NB4 (cell line): ENCODE measurements at regions not wholly inside any gene's neighbourhood (a gene's known extent, or its start where the extent isn't known, plus 50 kb on each side); places are given as distances from the start of the nearest gene placed in this dataset.

Experiments
- MYC ChIP-seq: IDR thresholded peaks from 2 replicates; pipeline ENCODE4 v1.6.1; 2011; ENCODE audit warnings: low read depth, low read length
- POLR2A ChIP-seq: IDR thresholded peaks from 2 replicates; pipeline ENCODE4 v1.6.1; 2011; ENCODE audit warnings: mild to moderate bottlenecking; ENCODE audit not compliant: insufficient read length; ENCODE audit errors: extremely low read depth
- TF ChIP-seq, protein P1 (sequence below): IDR thresholded peaks from one replicate; pipeline ENCODE4 v1.5.1; 2012; ENCODE audit warnings: low read depth, low read length
- TF ChIP-seq, protein P2 (sequence below): IDR thresholded peaks from 2 replicates; pipeline ENCODE4 v1.6.1; 2011; ENCODE audit warnings: low read depth, low read length

DNA sequence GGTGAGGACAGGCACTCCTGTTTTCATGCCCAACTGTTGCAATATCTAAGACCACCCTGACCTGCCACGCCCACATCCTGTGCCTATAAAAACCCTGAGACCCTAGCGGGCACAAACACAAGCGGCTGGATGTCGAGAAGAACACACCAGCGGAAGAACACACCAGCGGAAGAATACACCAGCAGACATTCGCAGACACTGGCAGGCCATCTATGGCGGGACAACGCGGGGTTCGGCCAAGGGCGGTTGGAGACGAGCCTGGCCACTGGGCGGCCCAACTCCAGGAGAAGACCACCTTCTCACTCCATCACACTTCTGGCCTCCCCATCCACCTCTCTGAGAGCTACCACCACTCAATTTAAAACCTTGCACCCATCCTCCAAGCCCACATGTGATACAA, 361.4 kb downstream of the FAT4 start:
- no peak for TF ChIP-seq POLR2A
- TF ChIP-seq, protein P1, sequence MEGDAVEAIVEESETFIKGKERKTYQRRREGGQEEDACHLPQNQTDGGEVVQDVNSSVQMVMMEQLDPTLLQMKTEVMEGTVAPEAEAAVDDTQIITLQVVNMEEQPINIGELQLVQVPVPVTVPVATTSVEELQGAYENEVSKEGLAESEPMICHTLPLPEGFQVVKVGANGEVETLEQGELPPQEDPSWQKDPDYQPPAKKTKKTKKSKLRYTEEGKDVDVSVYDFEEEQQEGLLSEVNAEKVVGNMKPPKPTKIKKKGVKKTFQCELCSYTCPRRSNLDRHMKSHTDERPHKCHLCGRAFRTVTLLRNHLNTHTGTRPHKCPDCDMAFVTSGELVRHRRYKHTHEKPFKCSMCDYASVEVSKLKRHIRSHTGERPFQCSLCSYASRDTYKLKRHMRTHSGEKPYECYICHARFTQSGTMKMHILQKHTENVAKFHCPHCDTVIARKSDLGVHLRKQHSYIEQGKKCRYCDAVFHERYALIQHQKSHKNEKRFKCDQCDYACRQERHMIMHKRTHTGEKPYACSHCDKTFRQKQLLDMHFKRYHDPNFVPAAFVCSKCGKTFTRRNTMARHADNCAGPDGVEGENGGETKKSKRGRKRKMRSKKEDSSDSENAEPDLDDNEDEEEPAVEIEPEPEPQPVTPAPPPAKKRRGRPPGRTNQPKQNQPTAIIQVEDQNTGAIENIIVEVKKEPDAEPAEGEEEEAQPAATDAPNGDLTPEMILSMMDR: no peak
- TF ChIP-seq, protein P2, sequence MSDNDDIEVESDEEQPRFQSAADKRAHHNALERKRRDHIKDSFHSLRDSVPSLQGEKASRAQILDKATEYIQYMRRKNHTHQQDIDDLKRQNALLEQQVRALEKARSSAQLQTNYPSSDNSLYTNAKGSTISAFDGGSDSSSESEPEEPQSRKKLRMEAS: no peak
- no peak for TF ChIP-seq MYC
